D721Med (cell line): ENCODE measurements at regions not wholly inside any gene's neighbourhood (a gene's known extent, or its start where the extent isn't known, plus 50 kb on each side); places are given as distances from the start of the nearest gene placed in this dataset.

Source experiments
- DNase-seq: peaks from one replicate; pipeline ENCODE4 v3.0.0; 2011; ENCODE audit warnings: low spot score; ENCODE audit not compliant: insufficient read length
- FAIRE-seq: peaks from 2 replicates; lab custom pipeline; 2011; peaks lifted over from hg19 to GRCh38; lab: Jason Lieb, UNC
- TF ChIP-seq, protein P1 (sequence below): IDR thresholded peaks from 2 replicates; pipeline ENCODE4 v1.5.1; 2012; ENCODE audit warnings: mild to moderate bottlenecking, control low read depth; ENCODE audit not compliant: insufficient read depth; ENCODE audit errors: missing control alignments

DNA sequence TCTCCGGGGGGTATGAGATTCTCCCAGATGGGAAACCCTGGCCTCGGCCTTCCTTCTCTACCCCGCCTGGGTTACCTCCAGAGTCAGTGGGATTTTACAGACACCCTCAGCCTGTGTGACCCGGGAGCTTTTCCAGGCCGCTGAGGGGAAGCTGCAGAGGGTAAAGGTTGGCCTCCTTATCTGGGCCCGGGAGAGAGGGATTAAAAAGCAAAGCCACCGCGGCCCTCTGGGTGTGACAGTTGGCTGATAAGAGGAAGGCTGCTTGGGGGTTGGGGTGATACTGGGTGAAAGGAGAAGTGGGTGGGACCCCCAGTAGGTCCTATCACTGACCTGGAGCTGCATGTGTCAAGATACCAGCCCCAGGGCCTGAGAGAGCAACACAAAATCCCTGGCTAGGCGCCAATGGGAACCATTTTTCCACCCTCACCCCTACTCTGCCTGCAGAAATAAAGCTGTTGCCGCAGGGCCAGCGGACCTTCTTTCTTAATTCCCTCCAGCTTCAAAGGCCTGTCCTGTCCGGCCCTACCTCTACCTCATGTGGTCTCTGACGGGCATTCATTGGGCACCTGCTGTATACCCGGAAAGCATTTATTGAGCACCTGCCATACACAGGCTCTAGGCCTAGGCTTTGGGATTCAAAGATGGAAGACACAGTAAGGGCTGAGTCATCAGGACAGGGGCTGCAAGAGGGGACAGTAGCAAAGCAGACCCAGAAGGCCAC is 77.6 kb upstream of the GSE1 start:
- TF ChIP-seq, protein P1, sequence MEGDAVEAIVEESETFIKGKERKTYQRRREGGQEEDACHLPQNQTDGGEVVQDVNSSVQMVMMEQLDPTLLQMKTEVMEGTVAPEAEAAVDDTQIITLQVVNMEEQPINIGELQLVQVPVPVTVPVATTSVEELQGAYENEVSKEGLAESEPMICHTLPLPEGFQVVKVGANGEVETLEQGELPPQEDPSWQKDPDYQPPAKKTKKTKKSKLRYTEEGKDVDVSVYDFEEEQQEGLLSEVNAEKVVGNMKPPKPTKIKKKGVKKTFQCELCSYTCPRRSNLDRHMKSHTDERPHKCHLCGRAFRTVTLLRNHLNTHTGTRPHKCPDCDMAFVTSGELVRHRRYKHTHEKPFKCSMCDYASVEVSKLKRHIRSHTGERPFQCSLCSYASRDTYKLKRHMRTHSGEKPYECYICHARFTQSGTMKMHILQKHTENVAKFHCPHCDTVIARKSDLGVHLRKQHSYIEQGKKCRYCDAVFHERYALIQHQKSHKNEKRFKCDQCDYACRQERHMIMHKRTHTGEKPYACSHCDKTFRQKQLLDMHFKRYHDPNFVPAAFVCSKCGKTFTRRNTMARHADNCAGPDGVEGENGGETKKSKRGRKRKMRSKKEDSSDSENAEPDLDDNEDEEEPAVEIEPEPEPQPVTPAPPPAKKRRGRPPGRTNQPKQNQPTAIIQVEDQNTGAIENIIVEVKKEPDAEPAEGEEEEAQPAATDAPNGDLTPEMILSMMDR, result no peak
- FAIRE-seq, result no peak
- DNase-seq, result no peak

DNA sequence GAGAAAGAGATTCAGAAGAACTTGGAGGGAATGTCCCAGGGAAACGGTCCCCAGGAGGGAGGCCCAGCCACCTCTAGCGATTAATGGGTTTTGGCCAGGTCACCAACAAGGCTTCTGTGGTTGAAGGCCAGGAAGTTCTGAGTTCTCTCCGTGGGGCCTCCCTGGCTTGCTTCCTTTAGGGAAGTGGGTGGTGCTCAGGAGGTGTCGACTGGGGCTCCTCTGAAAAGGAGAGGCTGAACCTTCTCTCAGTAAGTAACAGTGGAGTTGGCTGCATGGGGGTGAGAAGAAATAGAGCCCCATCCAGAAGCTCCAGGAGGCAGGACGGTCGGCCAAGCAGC is 77.1 kb upstream of the GSE1 start:
- FAIRE-seq (no peak), DNase-seq (no peak)
- TF ChIP-seq, protein P1, result no peak

DNA sequence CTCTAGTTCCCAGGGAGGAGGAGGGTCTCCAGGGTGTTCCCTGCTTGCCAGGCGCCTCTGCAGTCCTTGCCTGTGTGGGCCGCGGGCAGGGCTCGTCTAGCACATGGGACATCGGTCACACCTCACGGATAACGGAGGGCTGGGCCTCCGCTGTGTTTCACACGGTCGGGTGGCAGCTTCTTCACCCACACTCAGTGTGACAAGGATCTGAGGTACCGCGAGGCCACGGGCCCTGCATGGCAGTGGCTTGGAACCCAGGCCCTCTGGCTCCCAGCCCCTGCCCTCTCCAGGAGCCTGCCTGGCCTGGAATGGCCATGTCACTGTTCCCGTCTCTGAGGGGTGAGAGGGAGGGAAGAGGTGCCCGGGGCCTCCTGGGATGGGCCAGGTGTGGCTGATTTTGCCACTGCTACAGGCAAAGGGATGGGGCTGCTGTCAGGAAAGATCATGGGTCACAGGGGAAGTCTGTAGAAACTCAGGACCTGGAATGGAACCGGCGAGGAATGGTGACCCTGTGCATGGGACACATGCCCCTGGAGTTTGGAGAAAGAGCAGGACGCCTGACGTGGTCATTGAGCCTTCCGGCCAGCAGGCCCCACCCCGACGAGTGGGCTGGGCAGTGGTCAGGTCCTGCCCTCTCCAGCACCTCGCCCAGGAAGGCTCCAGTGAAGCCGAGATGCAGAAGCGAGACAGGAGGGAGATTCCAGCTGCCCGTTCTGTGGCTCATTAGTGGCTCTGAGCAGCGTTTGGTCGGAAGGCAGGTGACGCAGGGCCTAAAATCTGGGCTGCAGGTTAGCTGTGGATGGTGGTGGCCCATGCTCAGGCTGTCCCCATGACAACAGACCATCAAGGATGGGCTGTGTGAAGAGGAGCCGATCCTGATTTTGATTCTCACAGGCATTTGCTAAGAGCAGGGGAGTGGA is 76.5 kb upstream of the GSE1 start:
- DNase-seq, result no peak
- FAIRE-seq, result no peak
- TF ChIP-seq, protein P1, result no peak

DNA sequence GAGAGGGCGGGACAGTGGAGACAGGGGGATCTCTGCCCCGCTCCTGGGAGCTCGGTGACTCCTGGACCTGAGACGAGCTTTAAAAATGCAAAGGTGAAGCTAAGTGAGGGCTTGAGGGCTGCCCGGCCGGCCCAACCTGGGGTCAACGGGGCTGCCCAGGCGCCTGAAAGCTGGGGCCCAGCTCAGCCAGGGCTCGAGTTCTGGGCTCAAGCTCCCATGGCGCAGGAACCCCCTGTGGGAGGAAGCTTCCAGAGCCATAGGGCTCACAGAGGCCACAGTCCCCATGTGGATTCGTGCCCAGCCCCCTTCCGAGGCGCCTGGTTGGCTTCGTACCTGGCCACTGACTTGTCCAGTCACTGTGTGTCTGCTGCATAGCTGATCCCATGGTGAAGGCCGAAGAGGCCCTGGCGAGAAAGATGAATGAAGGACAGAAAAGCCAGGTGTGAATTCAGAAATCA is 75.8 kb upstream of the GSE1 start:
- FAIRE-seq (no peak), DNase-seq (no peak)
- TF ChIP-seq, protein P1, result no peak

DNA sequence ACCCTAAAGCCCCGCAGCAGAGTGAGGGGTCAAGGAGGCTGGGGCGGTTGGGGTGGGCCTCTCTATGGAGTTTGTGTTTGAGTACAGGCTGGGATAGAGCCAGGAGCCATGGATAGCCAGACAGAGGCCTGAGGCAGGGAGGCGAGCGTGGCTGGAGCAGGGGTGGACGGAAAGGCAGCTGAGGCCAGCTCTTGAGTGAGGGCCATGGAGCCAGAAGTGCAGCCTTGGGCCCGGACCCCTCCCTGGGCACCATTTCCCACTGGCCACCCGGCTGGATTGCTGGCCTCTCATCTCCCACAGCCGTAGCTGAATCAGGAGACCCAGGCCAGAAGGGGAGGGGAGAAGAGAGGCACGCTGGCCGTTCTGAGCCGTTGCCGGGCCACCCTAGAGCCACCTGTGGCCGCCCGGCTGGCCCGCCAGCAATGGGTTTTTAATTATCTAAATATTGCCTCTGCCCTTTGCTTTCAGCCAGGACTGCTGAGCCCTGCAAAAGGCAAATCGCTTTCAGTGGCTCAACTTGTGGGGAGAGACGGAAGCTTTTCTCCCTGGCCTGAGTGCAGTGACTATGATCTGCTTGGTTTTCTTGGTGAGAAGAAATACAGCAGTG is 75.2 kb upstream of the GSE1 start:
- TF ChIP-seq, protein P1, result no peak
- DNase-seq, result no peak
- no peak for FAIRE-seq

DNA sequence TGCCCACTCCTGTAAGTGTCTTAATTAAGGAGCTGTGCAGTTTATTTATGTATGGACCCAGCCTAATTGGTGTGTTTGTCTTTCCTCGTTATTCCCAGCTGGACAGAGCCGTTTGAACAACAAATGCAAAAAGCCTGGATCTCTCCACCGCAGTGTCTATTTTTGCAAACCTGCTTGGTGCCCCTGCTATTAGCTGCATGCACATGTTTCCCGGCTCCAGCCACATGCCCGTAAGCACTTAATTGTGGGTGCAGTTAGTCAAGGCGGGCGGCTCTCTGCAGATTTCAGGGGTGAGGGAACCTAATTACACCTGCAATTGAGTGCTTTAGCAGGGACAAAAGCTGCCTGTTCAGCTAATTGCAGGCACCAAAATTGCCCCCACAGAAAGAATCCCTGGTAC is 74.0 kb upstream of the GSE1 start:
- no peak for FAIRE-seq
- TF ChIP-seq, protein P1, result no peak
- no peak for DNase-seq
